ENCODE measurements at regions not wholly inside any gene's neighbourhood (a gene's known extent, or its start where the extent isn't known, plus 50 kb on each side); places are given as distances from the start of the nearest gene placed in this dataset.

- no peak for DNase-seq (ENCODE audit: low read depth, low spot score)
- no peaks in the 10 kb centered on the region for H3K4me1 ChIP-seq (ENCODE audit: control insufficient read depth, insufficient read depth, low read length)
- no peaks in the 10 kb centered on the region for H3K36me3 ChIP-seq (ENCODE audit: control insufficient read depth, insufficient read depth, low read length)
- ChIA-PET POLR2A (no interaction called here), CTCF (no interaction called here)
- no peak for ATAC-seq
- intact Hi-C loops (cut with micrococcal nuclease; ENCODE audit: unreplicated experiment): loop anchor here (10.0 kb wide), 2 partner anchors 248 to 558 kb away; no protein-coding TSS in a partner anchor
- no peak overlapping the region for H3K4me3 ChIP-seq (ENCODE audit: low read depth in 2 of 2, low read length in 2 of 2)
- TF ChIP-seq REST (IDR thresholded peaks at IDR 0.05; ENCODE audit: insufficient read depth in 1 of 2, low read depth in 2 of 2, low read length in 1 of 2) (no peak), TCF7L2 (IDR thresholded peaks at IDR 0.05; ENCODE audit: low read depth, low read length) (no peak), CTCF (IDR thresholded peaks at IDR 0.05) (no peak), SIN3A (IDR thresholded peaks at IDR 0.05; ENCODE audit: borderline replicate concordance, insufficient read depth, low read depth, low read length) (no peak), POLR2AphosphoS5 (IDR thresholded peaks at IDR 0.05; ENCODE audit: low read depth, low read length) (no peak)
- H3K27ac ChIP-seq (ENCODE audit: low read length): no peak overlapping the region
- H3K9me3 ChIP-seq (ENCODE audit: control insufficient read depth, insufficient read depth, low read depth, low read length): no peaks in the 10 kb centered on the region
- in situ Hi-C loops (cut with HindIII; ENCODE audit: low pct_unique_long_range_greater_than_20kb, low sequenced_read_pairs): no loop called here
- peaks cover 5% of the 10 kb centered on the region; the same call in 1 of the 2 replicates for H3K27me3 ChIP-seq (ENCODE audit: control insufficient read depth, insufficient read depth, low read length)
- BruUV-seq (replicated peaks): no TSS peak
These were observed 255.1 kb upstream of the CXCR4 start for GRCh38 chr2:136373029-136373428.

- no peaks in the 10 kb centered on the region for H3K4me1 ChIP-seq (ENCODE audit: control insufficient read depth, insufficient read depth, low read length)
- POLR2A ChIA-PET: no interaction called here
- in situ Hi-C loops (cut with HindIII; ENCODE audit: low pct_unique_long_range_greater_than_20kb, low sequenced_read_pairs): no loop called here
- H3K27me3 ChIP-seq (ENCODE audit: control insufficient read depth, insufficient read depth, low read length): no peaks in the 10 kb centered on the region
- H3K27ac ChIP-seq (ENCODE audit: low read length): no peak overlapping the region
- BruUV-seq (replicated peaks): no TSS peak
- H3K4me3 ChIP-seq (ENCODE audit: low read depth in 2 of 2, low read length in 2 of 2): no peak overlapping the region
- CTCF ChIA-PET: no interaction called here
- ATAC-seq (no peak), DNase-seq (ENCODE audit: low read depth, low spot score) (no peak)
- TF ChIP-seq POLR2AphosphoS5 (IDR thresholded peaks at IDR 0.05; ENCODE audit: low read depth, low read length) (no peak), SIN3A (IDR thresholded peaks at IDR 0.05; ENCODE audit: borderline replicate concordance, insufficient read depth, low read depth, low read length) (no peak), TCF7L2 (IDR thresholded peaks at IDR 0.05; ENCODE audit: low read depth, low read length) (no peak)
- H3K36me3 ChIP-seq (ENCODE audit: control insufficient read depth, insufficient read depth, low read length): no peaks in the 10 kb centered on the region
- H3K9me3 ChIP-seq (ENCODE audit: control insufficient read depth, insufficient read depth, low read depth, low read length): no peaks in the 10 kb centered on the region
- intact Hi-C loops (cut with micrococcal nuclease; ENCODE audit: unreplicated experiment): no loop called here
These were observed 246.0 kb upstream of the CXCR4 start for GRCh38 chr2:136363900-136364299.

- intact Hi-C loops (cut with micrococcal nuclease; ENCODE audit: unreplicated experiment) (no loop called here), in situ Hi-C loops (cut with HindIII; ENCODE audit: low pct_unique_long_range_greater_than_20kb, low sequenced_read_pairs) (no loop called here)
- Histone ChIP-seq H3K27ac (ENCODE audit: low read length) (no peak overlapping the region), H3K36me3 (ENCODE audit: control insufficient read depth, insufficient read depth, low read length) (no peaks in the 10 kb centered on the region), H3K4me1 (ENCODE audit: control insufficient read depth, insufficient read depth, low read length) (no peaks in the 10 kb centered on the region), H3K9me3 (ENCODE audit: control insufficient read depth, insufficient read depth, low read depth, low read length) (no peaks in the 10 kb centered on the region), H3K27me3 (ENCODE audit: control insufficient read depth, insufficient read depth, low read length) (no peaks in the 10 kb centered on the region), H3K4me3 (ENCODE audit: low read depth in 2 of 2, low read length in 2 of 2) (no peak overlapping the region)
- DNase-seq (ENCODE audit: low read depth, low spot score) (no peak), ATAC-seq (no peak)
- POLR2A ChIA-PET: no interaction called here
- CTCF ChIA-PET: no interaction called here
- TF ChIP-seq POLR2AphosphoS5 (IDR thresholded peaks at IDR 0.05; ENCODE audit: low read depth, low read length) (no peak), TCF7L2 (IDR thresholded peaks at IDR 0.05; ENCODE audit: low read depth, low read length) (no peak), SIN3A (IDR thresholded peaks at IDR 0.05; ENCODE audit: borderline replicate concordance, insufficient read depth, low read depth, low read length) (no peak), REST (IDR thresholded peaks at IDR 0.05; ENCODE audit: insufficient read depth in 1 of 2, low read depth in 2 of 2, low read length in 1 of 2) (no peak), CTCF (IDR thresholded peaks at IDR 0.05) (no peak)
- no TSS peak for BruUV-seq (replicated peaks)
These were observed 245.5 kb upstream of the CXCR4 start for GRCh38 chr2:136363470-136363869.
